ENCODE measurements at regions not wholly inside any gene's neighbourhood (a gene's known extent, or its start where the extent isn't known, plus 50 kb on each side); places are given as distances from the start of the nearest gene placed in this dataset.

- TF ChIP-seq CTCF (IDR thresholded peaks at IDR 0.05; ENCODE audit: insufficient read depth, low read length, poor library complexity, severe bottlenecking) (no peak), EZH2phosphoT487 (conservative IDR thresholded peaks at IDR 0.05; ENCODE audit: low read length) (no peak)
These were observed 1104.2 kb upstream of the FAM98A start for GRCh38 chr2:34703292-34703691.

All from SU-DHL-6 (cell line).